Keratinocyte (primary cell): ENCODE measurements at regions not wholly inside any gene's neighbourhood (a gene's known extent, or its start where the extent isn't known, plus 50 kb on each side); places are given as distances from the start of the nearest gene placed in this dataset.

ENCODE experiments used
- DNase-seq: peaks from one replicate; pipeline ENCODE4 v3.0.0-alpha.2; 2011; ENCODE audit warnings: low read depth, missing footprints, low spot score
- FAIRE-seq: peaks from 2 replicates; lab custom pipeline; 2011; peaks lifted over from hg19 to GRCh38; lab: Jason Lieb, UNC
- H2AFZ ChIP-seq: 2 replicates; pipeline ENCODE4 v1.6.0; 2012; ENCODE audit warnings: low read length, control low read depth, inconsistent platforms; ENCODE audit not compliant: control insufficient read depth
- H3K27ac ChIP-seq: 2 replicates; pipeline ENCODE4 v1.5.1; 2011; ENCODE audit warnings: low read length; ENCODE audit not compliant: control insufficient read depth, insufficient read depth
- H3K27me3 ChIP-seq: 3 replicates; pipeline ENCODE4 v1.6.0; 2011; ENCODE audit warnings: low read length; ENCODE audit not compliant: control insufficient read depth, insufficient read depth; ENCODE audit errors: extremely low read depth
- H3K36me3 ChIP-seq, 2 experiments: 2 replicates in 1 of 2; 3 replicates in 1 of 2; pipeline ENCODE4 v1.5.1; 2011; ENCODE audit warnings: low read length in 2 of 2, mild to moderate bottlenecking in 1 of 2; ENCODE audit not compliant: control insufficient read depth in 2 of 2, insufficient read depth in 2 of 2; ENCODE audit errors: extremely low read depth in 1 of 2
- H3K4me1 ChIP-seq: 3 replicates; pipeline ENCODE4 v1.5.1; 2011; ENCODE audit warnings: low read length; ENCODE audit not compliant: control insufficient read depth, insufficient read depth; ENCODE audit errors: extremely low read depth
- H3K4me2 ChIP-seq: 3 replicates; pipeline ENCODE4 v1.6.0; 2011; ENCODE audit warnings: low read depth, low read length; ENCODE audit not compliant: control insufficient read depth, insufficient read depth; ENCODE audit errors: extremely low read depth
- H3K4me3 ChIP-seq, 3 experiments: fragments of 200-600 bp in 1 of 3; sonication (generic) in 1 of 3; 2 replicates in 2 of 3; 3 replicates in 1 of 3; pipeline ENCODE4 v1.5.1; 2011 to 2016; ENCODE audit warnings: low read length in 3 of 3, mild to moderate bottlenecking in 3 of 3, control low read depth in 2 of 3, inconsistent platforms in 1 of 3, low read depth in 1 of 3, mixed read lengths in 1 of 3, mixed run types in 1 of 3, moderate library complexity in 1 of 3; ENCODE audit not compliant: control insufficient read depth in 2 of 3, insufficient read depth in 2 of 3; ENCODE audit errors: extremely low read depth in 1 of 3
- H3K79me2 ChIP-seq: 2 replicates; pipeline ENCODE4 v1.6.0; 2012; ENCODE audit warnings: low read length; ENCODE audit not compliant: control insufficient read depth, insufficient read depth
- H3K9ac ChIP-seq: 3 replicates; pipeline ENCODE4 v1.6.0; 2011; ENCODE audit warnings: low read length; ENCODE audit not compliant: control insufficient read depth, insufficient read depth; ENCODE audit errors: extremely low read depth
- H3K9me1 ChIP-seq: 3 replicates; pipeline ENCODE4 v1.6.0; 2011; ENCODE audit warnings: low read length; ENCODE audit not compliant: control insufficient read depth, insufficient read depth; ENCODE audit errors: extremely low read depth
- H3K9me3 ChIP-seq: 2 replicates; pipeline ENCODE4 v1.5.1; 2012; ENCODE audit warnings: low read depth, low read length; ENCODE audit not compliant: control insufficient read depth
- H4K20me1 ChIP-seq: 3 replicates; pipeline ENCODE4 v1.6.0; 2011; ENCODE audit warnings: low read length; ENCODE audit not compliant: control insufficient read depth, insufficient read depth; ENCODE audit errors: extremely low read depth
- EZH2 ChIP-seq: IDR thresholded peaks from one replicate; pipeline ENCODE4 v1.6.1; 2012; ENCODE audit warnings: inconsistent platforms, mild to moderate bottlenecking, low read length, moderate library complexity
- dilution Hi-C: fragments of 300-500 bp; cut with MboI; formaldehyde crosslinking; loops from one replicate; pipeline ENCODE4 v1.7.0; 2020; ENCODE audit warnings: low sequenced_read_pairs; ENCODE audit not compliant: extremely low pct_ligation_motif_present
- TF ChIP-seq, protein P1 (sequence below), 3 experiments: IDR thresholded peaks in 1 of 3; conservative IDR thresholded peaks in 1 of 3; optimal IDR thresholded peaks in 1 of 3; 2 replicates in 2 of 3; 3 replicates in 1 of 3; pipeline versions ENCODE3 to v1.5.1; 2011; ENCODE audit warnings: low read length in 3 of 3, mild to moderate bottlenecking in 3 of 3, moderate library complexity in 2 of 3, control low read depth in 1 of 3, inconsistent platforms in 1 of 3; ENCODE audit not compliant: insufficient read depth in 2 of 3; ENCODE audit errors: extremely low read depth in 1 of 3

- no peaks in the 10 kb centered on the region for H3K9me1 ChIP-seq
- H3K4me3 ChIP-seq = no peak overlapping the region
- no peaks in the 10 kb centered on the region for H3K9me3 ChIP-seq
- no peak overlapping the region for H2AFZ ChIP-seq
- DNase-seq (no peak), FAIRE-seq (no peak)
- H4K20me1 ChIP-seq = no peaks in the 10 kb centered on the region
- no peaks in the 10 kb centered on the region for H3K36me3 ChIP-seq
- H3K79me2 ChIP-seq = no peaks in the 10 kb centered on the region
- peaks cover 4% of the 10 kb centered on the region for H3K4me1 ChIP-seq
- H3K27me3 ChIP-seq = no peaks in the 10 kb centered on the region
- no peak overlapping the region for H3K9ac ChIP-seq
- TF ChIP-seq, protein P1, sequence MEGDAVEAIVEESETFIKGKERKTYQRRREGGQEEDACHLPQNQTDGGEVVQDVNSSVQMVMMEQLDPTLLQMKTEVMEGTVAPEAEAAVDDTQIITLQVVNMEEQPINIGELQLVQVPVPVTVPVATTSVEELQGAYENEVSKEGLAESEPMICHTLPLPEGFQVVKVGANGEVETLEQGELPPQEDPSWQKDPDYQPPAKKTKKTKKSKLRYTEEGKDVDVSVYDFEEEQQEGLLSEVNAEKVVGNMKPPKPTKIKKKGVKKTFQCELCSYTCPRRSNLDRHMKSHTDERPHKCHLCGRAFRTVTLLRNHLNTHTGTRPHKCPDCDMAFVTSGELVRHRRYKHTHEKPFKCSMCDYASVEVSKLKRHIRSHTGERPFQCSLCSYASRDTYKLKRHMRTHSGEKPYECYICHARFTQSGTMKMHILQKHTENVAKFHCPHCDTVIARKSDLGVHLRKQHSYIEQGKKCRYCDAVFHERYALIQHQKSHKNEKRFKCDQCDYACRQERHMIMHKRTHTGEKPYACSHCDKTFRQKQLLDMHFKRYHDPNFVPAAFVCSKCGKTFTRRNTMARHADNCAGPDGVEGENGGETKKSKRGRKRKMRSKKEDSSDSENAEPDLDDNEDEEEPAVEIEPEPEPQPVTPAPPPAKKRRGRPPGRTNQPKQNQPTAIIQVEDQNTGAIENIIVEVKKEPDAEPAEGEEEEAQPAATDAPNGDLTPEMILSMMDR (optimal IDR thresholded peaks at IDR 0.05 in 1 of 3, IDR thresholded peaks at IDR 0.05 in 1 of 3, conservative IDR thresholded peaks at IDR 0.05 in 1 of 3; ENCODE audit: extremely low read depth in 1 of 3, insufficient read depth in 2 of 3, low read length in 3 of 3) = no peak
- TF ChIP-seq EZH2 = no peak
- no peak overlapping the region for H3K27ac ChIP-seq
- dilution Hi-C loops = no loop called here
- H3K4me2 ChIP-seq = no peak overlapping the region
Measured at GRCh38 chr3:14262867-14263266, 84.2 kb downstream of the LSM3 start.

- Histone ChIP-seq H3K4me1 (peaks cover 4% of the 10 kb centered on the region), H3K9me3 (no peaks in the 10 kb centered on the region), H2AFZ (no peak overlapping the region), H3K36me3 (no peaks in the 10 kb centered on the region), H3K4me2 (no peak overlapping the region), H3K9ac (no peak overlapping the region), H4K20me1 (no peaks in the 10 kb centered on the region), H3K79me2 (no peaks in the 10 kb centered on the region), H3K9me1 (no peaks in the 10 kb centered on the region), H3K4me3 (no peak overlapping the region), H3K27ac (no peak overlapping the region), H3K27me3 (no peaks in the 10 kb centered on the region)
- no peak for DNase-seq
- no peak for TF ChIP-seq EZH2
- TF ChIP-seq, protein P1 (optimal IDR thresholded peaks at IDR 0.05 in 1 of 3, IDR thresholded peaks at IDR 0.05 in 1 of 3, conservative IDR thresholded peaks at IDR 0.05 in 1 of 3; ENCODE audit: extremely low read depth in 1 of 3, insufficient read depth in 2 of 3, low read length in 3 of 3) = no peak
- dilution Hi-C loops = no loop called here
- FAIRE-seq = no peak
Measured at GRCh38 chr3:14263317-14264005, 84.8 kb downstream of the LSM3 start.
